Stomach (tissue), 8 donors: ENCODE measurements at regions not wholly inside any gene's neighbourhood (a gene's known extent, or its start where the extent isn't known, plus 50 kb on each side); places are given as distances from the start of the nearest gene placed in this dataset.

Experiments
- DNase-seq, 2 donors: peaks; one replicate each; pipeline versions ENCODE4 v3.0.0 to v3.0.0-alpha.2; 2013 to 2019
- H3K27ac ChIP-seq, 5 donors: fragments of 200-600 bp in 4 of 5; sonication (generic) in 4 of 5; one replicate each; pipeline ENCODE4 v1.5.1; 2013 to 2019; ENCODE audit warnings: mild to moderate bottlenecking in 1 of 5, moderate library complexity in 1 of 5
- H3K27me3 ChIP-seq, 3 donors: fragments of 200-600 bp; sonication (generic); one replicate each; pipeline ENCODE4 v1.5.1; 2017 to 2019; ENCODE audit warnings: mixed run types in 1 of 3
- H3K36me3 ChIP-seq, 4 donors: fragments of 200-600 bp; sonication (generic); 1 replicate in 3 of 4; 2 replicates in 1 of 4; pipeline ENCODE4 v1.5.1; 2016 to 2019
- H3K4me1 ChIP-seq, 4 donors: fragments of 200-600 bp; sonication (generic); one replicate each; pipeline ENCODE4 v1.5.1; 2016 to 2019
- H3K4me3 ChIP-seq, 4 donors: fragments of 200-600 bp; sonication (generic) in 3 of 4; one replicate each; pipeline ENCODE4 v1.5.1; 2016 to 2019; ENCODE audit warnings: mild to moderate bottlenecking in 1 of 4
- H3K9me3 ChIP-seq, 4 donors: fragments of 200-600 bp; sonication (generic); one replicate each; pipeline ENCODE4 v1.5.1; 2016 to 2019
- CTCF ChIP-seq, 7 experiments: fragments of 450-650 bp in 4 of 7; fragments of 200-600 bp in 3 of 7; sonication (generic) in 3 of 7; IDR thresholded peaks; one replicate each; pipeline ENCODE4 v1.5.1; 2016 to 2019; ENCODE audit warnings: antibody characterized with exemption in 7 of 7, control low read depth in 2 of 7, mild to moderate bottlenecking in 1 of 7
- EP300 ChIP-seq: sonication (generic); formaldehyde crosslinking; IDR thresholded peaks from one replicate; pipeline ENCODE4 v1.6.1; 2017; ENCODE audit warnings: antibody characterized with exemption
- POLR2A ChIP-seq, 4 donors: fragments of 450-650 bp; IDR thresholded peaks; one replicate each; pipeline ENCODE4 v1.6.1; 2016; ENCODE audit warnings: antibody characterized with exemption in 4 of 4, control low read depth in 2 of 4, mild to moderate bottlenecking in 1 of 4, moderate library complexity in 1 of 4
- POLR2AphosphoS5 ChIP-seq, 3 donors: sonication (generic); formaldehyde crosslinking; IDR thresholded peaks; one replicate each; pipeline ENCODE4 v1.6.1; 2016; ENCODE audit warnings: antibody characterized with exemption in 3 of 3
- WGBS, 5 donors: extraction: QIAGEN DNeasy Blood & Tissue Kit in 3 of 5; methylation state at CpG; one replicate each; pipeline versions ENCODE4 v1.1.5 to v1.1.7; 2013 to 2018; 5-methylcytosine and 5-hydroxymethylcytosine counted together
- intact Hi-C: fragments of 100-400 bp; cut with DNase I; formaldehyde crosslinking; loops from one replicate; pipeline ENCODE4 v1.15.1; 2023; ENCODE audit warnings: low total_unique reads
- donor health status: healthy with polysubstance abuse.
- donor health status: Bipolar disorder and iron deficiency.
- donor health status: healthy.

GRCh38 chr6:110033101-110033500, 55.0 kb downstream of the GPR6 start:
- no peak for DNase-seq
- intact Hi-C loops, result no loop called here
- H3K27ac ChIP-seq, result no peak overlapping the region
- no peaks in the 10 kb centered on the region for H3K36me3 ChIP-seq
- H3K4me1 ChIP-seq, result no peaks in the 10 kb centered on the region
- no peak overlapping the region for H3K4me3 ChIP-seq
- peaks cover 0 to 10% (median 0%) of the 10 kb centered on the region in 3 donors for H3K27me3 ChIP-seq
- no peaks in the 10 kb centered on the region for H3K9me3 ChIP-seq
- WGBS, 5 donors, result 90 to 96% (median 95%) methylated on average over 6 to 7 of the region's 7 CpGs
- TF ChIP-seq EP300 (no peak), CTCF (IDR thresholded peaks at IDR 0.05) (no peak), POLR2AphosphoS5 (IDR thresholded peaks at IDR 0.05) (no peak), POLR2A (IDR thresholded peaks at IDR 0.05) (no peak)

GRCh38 chr6:110033749-110034666, 55.9 kb downstream of the GPR6 start:
- no peak for TF ChIP-seq POLR2AphosphoS5 (IDR thresholded peaks at IDR 0.05)
- H3K4me1 ChIP-seq, result no peaks in the 10 kb centered on the region
- DNase-seq, result no peak
- no peak overlapping the region for H3K4me3 ChIP-seq
- intact Hi-C loops, result no loop called here
- 73 to 80% (median 76%) methylated on average over 10 of the region's 10 CpGs for WGBS, 5 donors
- H3K27ac ChIP-seq, result no peak overlapping the region
- H3K36me3 ChIP-seq, result no peaks in the 10 kb centered on the region
- H3K9me3 ChIP-seq, result no peaks in the 10 kb centered on the region
- peaks cover 0 to 10% (median 0%) of the 10 kb centered on the region in 3 donors for H3K27me3 ChIP-seq

- WGBS, 5 donors, result 64 to 74% (median 70%) methylated on average over 8 of the region's 8 CpGs
- Histone ChIP-seq H3K9me3 (no peaks in the 10 kb centered on the region), H3K4me1 (peaks cover 0 to 5% (median 2%) of the 10 kb centered on the region in 4 donors), H3K36me3 (no peaks in the 10 kb centered on the region), H3K27ac (no peak overlapping the region), H3K4me3 (no peak overlapping the region), H3K27me3 (peaks cover 0 to 10% (median 0%) of the 10 kb centered on the region in 3 donors)
- intact Hi-C loops, result no loop called here
- TF ChIP-seq POLR2AphosphoS5 (IDR thresholded peaks at IDR 0.05), result no peak
- TF ChIP-seq EP300, result no peak
- peak in 1 of 2 donors; percentile 18 for DNase-seq
These were observed 56.5 kb downstream of the GPR6 start for GRCh38 chr6:110034667-110035036.

- Histone ChIP-seq H3K4me3 (no peak overlapping the region), H3K4me1 (peaks cover 0 to 12% (median 7%) of the 10 kb centered on the region in 4 donors), H3K9me3 (no peaks in the 10 kb centered on the region), H3K36me3 (no peaks in the 10 kb centered on the region), H3K27me3 (peaks cover 0 to 10% (median 0%) of the 10 kb centered on the region in 3 donors), H3K27ac (no peak overlapping the region)
- TF ChIP-seq POLR2A (IDR thresholded peaks at IDR 0.05) (no peak), POLR2AphosphoS5 (IDR thresholded peaks at IDR 0.05) (no peak)
- DNase-seq, result no peak
- WGBS, 5 donors, result 84 to 98% (median 96%) methylated on average over 5 of the region's 5 CpGs
- intact Hi-C loops, result no loop called here
These were observed 57.2 kb downstream of the GPR6 start for GRCh38 chr6:110035321-110035720.

GRCh38 chr6:110036408-110037302, 58.5 kb downstream of the GPR6 start:
- Histone ChIP-seq H3K4me3 (no peak overlapping the region), H3K27me3 (peaks cover 0 to 10% (median 0%) of the 10 kb centered on the region in 3 donors), H3K36me3 (no peaks in the 10 kb centered on the region), H3K9me3 (no peaks in the 10 kb centered on the region), H3K4me1 (peaks cover 0 to 15% (median 8%) of the 10 kb centered on the region in 4 donors), H3K27ac (no peak overlapping the region)
- 87 to 90% (median 88%) methylated on average over 11 of the region's 11 CpGs for WGBS, 5 donors
- intact Hi-C loops, result no loop called here
- no peak for TF ChIP-seq EP300
- DNase-seq, result no peak

GRCh38 chr6:110037726-110038295, 59.7 kb downstream of the GPR6 start:
- intact Hi-C loops, result no loop called here
- no peak for TF ChIP-seq POLR2AphosphoS5 (IDR thresholded peaks at IDR 0.05)
- no peak for TF ChIP-seq EP300
- no peak for TF ChIP-seq CTCF (IDR thresholded peaks at IDR 0.05)
- no peak for TF ChIP-seq POLR2A (IDR thresholded peaks at IDR 0.05)
- H3K27me3 ChIP-seq, result peaks cover 0 to 10% (median 0%) of the 10 kb centered on the region in 3 donors
- no peaks in the 10 kb centered on the region for H3K36me3 ChIP-seq
- no peak overlapping the region for H3K27ac ChIP-seq
- WGBS, 5 donors, result 83 to 90% (median 87%) methylated on average over 9 of the region's 9 CpGs
- H3K4me3 ChIP-seq, result no peak overlapping the region
- H3K9me3 ChIP-seq, result no peaks in the 10 kb centered on the region
- DNase-seq, result no peak
- H3K4me1 ChIP-seq, result peaks cover 0 to 15% (median 8%) of the 10 kb centered on the region in 4 donors
